Hematopoietic multipotent progenitor cell treated with erythropoietin and hydrocortisone succinate and interleukin-3 and kit ligand, for 8 days (in vitro differentiated cells): ENCODE measurements at regions not wholly inside any gene's neighbourhood (a gene's known extent, or its start where the extent isn't known, plus 50 kb on each side); places are given as distances from the start of the nearest gene placed in this dataset.

Experiments used
- DNase-seq: peaks from one replicate; pipeline ENCODE4 v3.0.0-alpha.2; 2015

DNA sequence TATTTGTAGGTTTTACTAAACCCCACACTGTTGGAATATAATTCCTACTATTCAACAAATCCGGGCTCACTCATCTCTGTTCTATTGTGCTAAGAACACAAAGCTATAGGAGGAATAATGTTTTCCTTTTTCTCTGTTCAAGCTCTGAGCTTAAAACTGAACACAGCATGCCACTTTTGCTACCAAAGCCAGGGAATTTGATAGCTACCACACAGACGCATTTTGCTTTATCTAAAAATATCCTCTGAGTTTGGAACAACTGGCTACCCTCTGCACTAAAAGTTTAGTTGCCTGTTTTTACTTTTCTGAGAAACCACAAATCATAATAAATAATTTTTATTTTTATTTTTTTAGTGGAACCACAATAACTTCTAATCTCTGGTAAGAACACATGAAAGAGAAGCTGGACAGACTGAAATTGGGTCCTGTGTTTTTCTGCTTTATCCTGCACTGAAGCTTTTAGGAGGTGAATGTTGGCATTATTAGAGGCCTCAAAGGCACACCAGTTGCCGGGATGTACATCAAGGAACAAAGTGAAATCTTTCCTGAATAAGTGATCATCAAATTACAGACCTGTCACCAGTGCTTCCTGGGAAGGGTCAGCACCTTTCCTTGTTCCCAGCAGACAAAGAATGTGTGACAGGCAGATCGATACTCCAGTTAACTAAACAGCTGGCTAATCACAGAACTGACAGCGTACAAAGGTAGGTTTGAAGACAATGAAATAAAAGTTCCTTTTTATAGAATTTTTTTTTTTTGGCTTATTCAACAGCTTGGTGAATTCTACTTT, 523.2 kb upstream of the TENM4 start:
- no peak for DNase-seq

- DNase-seq: no peak
Observed at GRCh38 chr11:79960461-79960860, 519.6 kb upstream of the TENM4 start.

- no peak for DNase-seq
Observed at GRCh38 chr11:79959318-79959717, 518.5 kb upstream of the TENM4 start.

GRCh38 chr11:79957702-79958101, 516.9 kb upstream of the TENM4 start:
- no peak for DNase-seq

GRCh38 chr11:79956061-79956460, 515.2 kb upstream of the TENM4 start:
- no peak for DNase-seq

GRCh38 chr11:79953629-79954028, 512.8 kb upstream of the TENM4 start:
- DNase-seq: no peak

DNA sequence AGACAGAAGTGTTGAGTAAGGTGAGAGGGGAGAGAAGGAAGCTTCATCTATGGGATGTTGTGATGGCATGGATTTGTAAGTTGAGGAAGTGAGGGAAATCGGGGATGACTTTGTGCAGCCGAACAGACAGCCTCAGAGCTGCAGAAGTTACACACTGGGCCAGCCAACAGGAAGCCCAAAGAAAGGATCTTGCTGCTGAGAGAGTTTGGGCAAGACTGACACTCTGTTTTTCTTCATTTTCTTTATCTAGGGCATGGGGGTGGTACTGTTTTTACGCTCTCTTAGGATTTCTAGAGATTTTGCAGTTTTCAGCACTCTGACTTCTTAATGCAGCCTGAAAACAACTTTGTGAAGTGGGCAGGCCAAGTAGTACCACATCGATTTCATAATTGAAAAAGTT, 509.9 kb upstream of the TENM4 start:
- no peak for DNase-seq

GRCh38 chr11:79950172-79950571, 509.3 kb upstream of the TENM4 start:
- DNase-seq: no peak

DNA sequence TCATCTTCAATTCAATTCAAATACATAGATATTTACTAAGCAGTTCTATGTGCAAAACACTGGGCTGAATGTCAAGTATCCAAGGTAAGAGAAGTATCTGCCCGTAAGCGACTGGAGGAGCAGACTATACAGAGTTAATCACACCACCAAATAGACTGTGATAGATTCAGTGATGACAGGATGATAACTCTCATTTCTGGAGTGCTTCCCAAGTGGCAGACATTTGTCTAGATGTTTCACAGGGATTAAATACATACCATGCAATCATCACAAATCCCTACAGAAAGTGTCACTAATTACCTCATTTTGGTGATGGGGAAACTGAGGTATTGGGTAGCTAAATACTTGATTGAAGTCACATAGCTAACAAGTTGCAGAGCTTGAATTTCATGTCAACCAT, 508.7 kb upstream of the TENM4 start:
- DNase-seq: no peak

- DNase-seq: no peak
Observed at GRCh38 chr11:79942646-79943045, 501.8 kb upstream of the TENM4 start.

DNA sequence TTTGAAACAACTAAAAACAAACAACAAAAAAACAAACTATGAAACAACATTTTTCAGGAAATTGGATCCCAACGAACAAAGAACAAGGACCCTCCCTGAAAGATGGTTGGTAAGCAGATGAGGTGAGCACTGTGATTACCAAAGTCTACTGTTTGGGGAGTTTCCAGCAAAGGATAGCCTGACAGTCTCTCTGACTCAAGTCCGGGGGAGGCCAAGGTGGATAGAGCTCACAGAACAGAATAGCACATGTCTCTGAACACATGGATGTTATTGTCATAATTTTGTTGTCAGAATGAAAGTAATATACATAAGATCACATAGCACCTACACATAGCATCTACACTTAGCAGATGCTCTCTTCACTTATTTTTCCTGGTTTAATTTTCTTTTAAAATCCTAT, 501.3 kb upstream of the TENM4 start:
- no peak for DNase-seq

GRCh38 chr11:79940974-79941735, 500.3 kb upstream of the TENM4 start:
- no peak for DNase-seq

GRCh38 chr11:79940165-79940564, 499.3 kb upstream of the TENM4 start:
- no peak for DNase-seq

DNA sequence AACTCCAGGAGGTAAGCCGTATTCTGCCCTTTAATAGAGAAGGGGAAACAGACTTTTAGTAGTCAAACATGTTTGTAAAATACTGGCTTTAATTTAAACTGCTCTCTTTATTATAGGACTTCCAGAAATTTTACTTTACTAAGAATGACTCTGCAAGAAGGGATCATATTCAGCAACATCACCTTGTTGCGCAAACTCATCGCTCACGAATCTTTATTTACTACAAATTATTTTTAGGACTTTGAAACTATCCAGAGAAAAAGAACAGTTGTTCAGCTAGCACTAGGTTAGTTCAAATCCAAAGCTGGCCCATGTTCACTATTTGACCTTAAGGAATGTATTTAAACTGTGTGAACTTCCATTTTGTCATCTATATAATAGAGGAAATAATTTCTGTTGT, 498.3 kb upstream of the TENM4 start:
- DNase-seq: no peak

GRCh38 chr11:79937676-79938334, 497.0 kb upstream of the TENM4 start:
- no peak for DNase-seq

- no peak for DNase-seq
Observed at GRCh38 chr11:79932612-79933011, 491.8 kb upstream of the TENM4 start.

GRCh38 chr11:79931692-79932091, 490.9 kb upstream of the TENM4 start:
- no peak for DNase-seq

DNA sequence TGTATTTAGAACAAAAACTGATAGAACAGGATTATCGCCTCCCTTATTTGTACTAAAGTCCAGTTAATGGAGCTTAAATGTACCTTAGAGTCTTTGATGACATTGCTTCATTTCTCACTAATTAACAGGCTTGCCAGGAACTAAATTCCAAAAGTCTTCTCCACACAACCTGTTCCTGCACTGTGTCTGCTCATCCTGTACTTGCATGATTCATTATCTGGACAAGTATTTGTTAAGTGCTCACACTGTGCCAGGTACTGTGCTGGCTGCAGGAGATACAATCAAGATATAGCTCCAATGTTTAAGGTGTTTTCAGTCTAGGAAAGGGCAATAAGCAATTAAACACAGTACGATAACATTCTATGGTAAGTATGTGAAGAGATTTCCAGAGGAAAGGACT, 485.9 kb upstream of the TENM4 start:
- DNase-seq: no peak

DNA sequence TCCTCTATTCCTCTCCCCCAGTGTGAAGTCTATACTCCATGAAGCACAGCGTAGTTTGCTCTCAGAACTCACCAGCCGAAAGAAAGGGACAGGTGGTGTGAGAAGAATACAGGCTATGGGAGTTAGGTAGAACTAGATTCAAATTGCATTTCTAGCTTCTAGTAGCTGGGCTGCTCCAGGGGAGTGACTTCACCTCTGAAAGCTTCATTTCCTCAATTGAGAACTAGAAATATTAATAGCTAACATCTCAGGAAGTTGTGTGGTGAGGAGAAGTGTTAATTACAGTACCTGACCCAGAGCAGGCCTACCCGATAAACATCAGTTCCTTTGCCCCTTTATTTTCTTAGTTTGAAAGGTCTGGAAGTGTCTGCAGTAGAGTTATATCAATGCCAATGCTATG, 484.7 kb upstream of the TENM4 start:
- no peak for DNase-seq

DNA sequence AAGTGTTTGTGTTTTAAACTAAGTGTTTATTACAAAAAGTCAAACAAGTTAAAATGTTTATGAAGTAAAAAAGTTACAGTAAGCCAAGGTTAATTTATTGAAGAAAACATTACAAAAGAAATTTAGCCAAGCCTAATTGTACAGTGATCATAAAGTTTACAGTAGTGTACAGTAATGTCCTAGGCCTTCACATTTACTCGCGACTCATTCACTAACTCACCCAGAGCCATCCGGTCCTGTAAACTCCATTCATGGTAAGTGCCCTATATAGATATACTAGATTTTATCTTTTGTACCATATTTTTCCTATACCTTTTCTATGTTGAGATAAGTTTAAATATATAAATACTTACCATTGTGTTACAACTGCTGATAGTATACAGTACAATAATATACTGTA, 481.8 kb upstream of the TENM4 start:
- no peak for DNase-seq

DNA sequence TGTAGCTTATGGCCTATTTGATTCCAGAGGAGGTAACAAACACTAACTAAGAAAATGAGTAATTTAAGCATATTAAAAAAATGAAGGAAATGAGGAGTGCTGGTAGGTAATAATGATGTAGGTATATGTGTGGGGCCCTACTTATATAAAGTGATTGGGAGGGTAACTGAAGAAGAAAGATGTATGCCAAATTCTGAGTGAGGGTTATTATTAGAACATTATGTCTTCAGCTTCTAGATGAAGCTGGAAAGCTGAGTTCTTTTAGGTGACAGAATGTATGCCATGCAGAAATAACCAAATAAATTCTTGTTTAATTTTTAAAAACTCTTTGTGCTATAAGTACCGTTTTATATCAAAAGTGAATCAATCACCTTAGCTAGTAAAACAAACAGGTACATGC, 479.6 kb upstream of the TENM4 start:
- no peak for DNase-seq

DNA sequence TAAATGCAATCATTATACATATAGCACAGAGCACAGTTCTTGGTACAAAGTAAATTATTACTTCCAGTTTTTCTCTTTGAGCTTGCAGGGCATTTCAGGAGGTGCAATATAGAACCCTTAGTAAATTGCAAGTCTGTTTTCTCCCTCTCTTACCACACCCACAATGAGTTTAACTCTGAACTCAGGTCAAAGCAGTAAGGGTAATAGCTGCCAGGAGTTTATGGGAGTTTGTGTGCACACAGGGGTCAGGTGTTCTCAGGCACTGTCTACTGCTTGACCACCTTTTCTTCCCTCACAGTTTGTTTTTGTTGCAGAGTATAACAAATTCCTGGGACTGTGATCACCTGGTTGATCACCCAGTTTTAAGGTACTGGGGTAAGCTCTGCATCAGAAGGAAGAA, 478.5 kb upstream of the TENM4 start:
- DNase-seq: no peak

DNA sequence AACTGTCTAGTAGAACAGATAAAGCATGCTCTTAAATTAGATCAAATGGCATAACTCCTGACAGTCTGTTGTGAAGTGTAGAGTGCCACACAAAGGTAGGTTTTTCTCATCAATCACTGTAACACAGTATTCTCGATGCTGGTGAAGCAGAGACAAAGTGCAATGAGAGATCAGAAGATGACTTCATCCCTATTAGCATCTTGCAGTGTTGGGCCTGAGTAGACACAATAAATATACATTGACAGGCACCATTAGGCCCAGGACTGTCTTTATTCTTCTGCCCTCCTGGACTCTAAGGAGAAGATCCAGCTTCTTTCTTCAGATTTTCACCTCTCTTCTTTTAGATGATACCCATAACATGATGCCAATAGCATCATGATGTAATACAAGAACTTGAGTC, 478.0 kb upstream of the TENM4 start:
- DNase-seq: no peak

DNA sequence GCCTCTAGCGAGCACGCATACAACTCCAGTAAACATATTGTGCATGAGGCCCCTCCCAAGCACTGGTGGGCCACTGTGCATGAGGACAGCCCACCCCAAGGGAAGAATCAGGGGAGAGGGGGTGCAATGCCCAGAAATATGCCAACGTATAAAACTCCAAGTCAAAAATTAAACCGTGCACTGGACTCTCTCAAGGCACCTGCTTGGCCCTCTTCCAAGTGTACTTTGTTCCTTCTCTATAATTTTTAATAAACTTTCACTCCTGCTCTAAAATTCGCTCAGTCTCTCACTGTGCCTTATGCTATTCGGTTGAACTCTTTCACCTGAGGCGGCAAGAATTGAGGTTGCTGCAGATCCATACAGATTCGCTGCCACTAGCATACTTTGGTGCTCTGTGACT, 465.3 kb upstream of the TENM4 start:
- DNase-seq: no peak
